Body of pancreas (tissue), 4 donors: ENCODE measurements at regions not wholly inside any gene's neighbourhood (a gene's known extent, or its start where the extent isn't known, plus 50 kb on each side); places are given as distances from the start of the nearest gene placed in this dataset.

Source experiments
- POLR2A ChIP-seq, 3 donors: fragments of 450-650 bp; IDR thresholded peaks; one replicate each; pipeline ENCODE4 v1.6.1; 2016; ENCODE audit warnings: antibody characterized with exemption in 3 of 3, mild to moderate bottlenecking in 2 of 3
- TF ChIP-seq, protein P1 (sequence below), 7 experiments: fragments of 450-650 bp in 4 of 7; fragments of 200-600 bp in 3 of 7; sonication (generic) in 3 of 7; IDR thresholded peaks; one replicate each; pipeline ENCODE4 v1.5.1; 2016 to 2019; ENCODE audit warnings: antibody characterized with exemption in 7 of 7

DNA sequence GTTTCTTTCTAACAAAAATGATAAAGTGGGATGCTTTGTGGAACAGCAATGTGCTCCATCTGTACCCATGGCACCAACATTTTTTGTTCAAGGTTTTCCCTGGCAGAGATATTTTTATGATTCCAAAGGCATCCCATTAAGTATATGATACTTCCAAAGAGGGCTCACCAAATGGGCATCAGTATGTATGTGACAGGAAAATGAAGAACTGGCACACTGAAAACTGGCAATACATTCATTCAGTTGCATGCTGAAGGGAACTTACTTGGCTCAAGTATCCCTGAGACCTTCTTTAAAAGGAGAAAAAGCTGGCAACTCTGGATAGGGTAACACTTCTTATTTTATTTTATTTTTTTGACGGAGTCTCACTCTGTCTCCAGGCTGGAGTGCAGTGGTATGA is 249.8 kb downstream of the IL20RB start:
- no peak for TF ChIP-seq POLR2A (IDR thresholded peaks at IDR 0.05)
- TF ChIP-seq, protein P1, sequence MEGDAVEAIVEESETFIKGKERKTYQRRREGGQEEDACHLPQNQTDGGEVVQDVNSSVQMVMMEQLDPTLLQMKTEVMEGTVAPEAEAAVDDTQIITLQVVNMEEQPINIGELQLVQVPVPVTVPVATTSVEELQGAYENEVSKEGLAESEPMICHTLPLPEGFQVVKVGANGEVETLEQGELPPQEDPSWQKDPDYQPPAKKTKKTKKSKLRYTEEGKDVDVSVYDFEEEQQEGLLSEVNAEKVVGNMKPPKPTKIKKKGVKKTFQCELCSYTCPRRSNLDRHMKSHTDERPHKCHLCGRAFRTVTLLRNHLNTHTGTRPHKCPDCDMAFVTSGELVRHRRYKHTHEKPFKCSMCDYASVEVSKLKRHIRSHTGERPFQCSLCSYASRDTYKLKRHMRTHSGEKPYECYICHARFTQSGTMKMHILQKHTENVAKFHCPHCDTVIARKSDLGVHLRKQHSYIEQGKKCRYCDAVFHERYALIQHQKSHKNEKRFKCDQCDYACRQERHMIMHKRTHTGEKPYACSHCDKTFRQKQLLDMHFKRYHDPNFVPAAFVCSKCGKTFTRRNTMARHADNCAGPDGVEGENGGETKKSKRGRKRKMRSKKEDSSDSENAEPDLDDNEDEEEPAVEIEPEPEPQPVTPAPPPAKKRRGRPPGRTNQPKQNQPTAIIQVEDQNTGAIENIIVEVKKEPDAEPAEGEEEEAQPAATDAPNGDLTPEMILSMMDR (IDR thresholded peaks at IDR 0.05), result no peak
